ENCODE measurements at regions not wholly inside any gene's neighbourhood (a gene's known extent, or its start where the extent isn't known, plus 50 kb on each side); places are given as distances from the start of the nearest gene placed in this dataset.
"Not testable (repeated sequence)": the region's sequence is repeated elsewhere in the genome, so short reads cannot be mapped to it uniquely, and the experiment has no call there.

DNA sequence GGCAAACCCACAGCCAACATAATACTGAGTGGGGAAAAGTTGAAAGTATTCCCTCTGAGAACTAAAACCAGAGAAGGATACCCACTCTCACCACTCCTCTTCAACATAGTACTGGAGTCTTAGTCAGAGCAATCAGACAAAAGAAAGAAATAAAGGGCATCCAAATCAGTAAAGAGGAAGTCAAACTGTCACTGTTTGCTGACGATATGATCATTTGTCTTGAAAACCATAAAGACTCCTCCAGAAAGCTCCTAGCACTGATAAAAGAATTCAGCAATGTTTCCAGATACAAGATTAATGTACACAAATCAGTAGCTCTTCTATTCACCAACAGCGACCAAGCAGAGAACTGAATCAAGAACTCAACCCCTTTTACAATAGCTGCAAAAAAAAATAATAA lies 64.0 kb upstream of the SSTR4 start:
- not testable (repeated sequence) for H3K18ac ChIP-seq (ENCODE audit: low read length); H3K27ac ChIP-seq (ENCODE audit: low read depth, low read length); H3K9ac ChIP-seq (ENCODE audit: low read length); H2BK15ac ChIP-seq (replicated peaks; ENCODE audit: low read depth); H3K79me1 ChIP-seq (ENCODE audit: low read length); H4K8ac ChIP-seq (ENCODE audit: low read depth, low read length); H3K4ac ChIP-seq (ENCODE audit: low read depth, low read length); H3K56ac ChIP-seq (ENCODE audit: low read length); H2AK5ac ChIP-seq (ENCODE audit: low read length); H2BK120ac ChIP-seq (ENCODE audit: low read depth, low read length); H3K4me2 ChIP-seq (ENCODE audit: low read length); H3K23ac ChIP-seq (ENCODE audit: low read length); H3K79me2 ChIP-seq (ENCODE audit: control insufficient read depth, insufficient read depth, low read length); H3K27me3 ChIP-seq (ENCODE audit: insufficient read depth, low read length, poor library complexity); H3K36me3 ChIP-seq (ENCODE audit: control insufficient read depth, insufficient read depth, low read length); H3K4me3 ChIP-seq (ENCODE audit: low read length); H2BK5ac ChIP-seq (ENCODE audit: low read length); H3K4me1 ChIP-seq (ENCODE audit: control insufficient read depth, low read depth, low read length); DNase-seq; H4K5ac ChIP-seq (ENCODE audit: low read length)
- WGBS (ENCODE audit: extremely low coverage, insufficient coverage, low lambda C conversion rate): no CpG with 5 or more reads among the region's 2 CpGs

DNA sequence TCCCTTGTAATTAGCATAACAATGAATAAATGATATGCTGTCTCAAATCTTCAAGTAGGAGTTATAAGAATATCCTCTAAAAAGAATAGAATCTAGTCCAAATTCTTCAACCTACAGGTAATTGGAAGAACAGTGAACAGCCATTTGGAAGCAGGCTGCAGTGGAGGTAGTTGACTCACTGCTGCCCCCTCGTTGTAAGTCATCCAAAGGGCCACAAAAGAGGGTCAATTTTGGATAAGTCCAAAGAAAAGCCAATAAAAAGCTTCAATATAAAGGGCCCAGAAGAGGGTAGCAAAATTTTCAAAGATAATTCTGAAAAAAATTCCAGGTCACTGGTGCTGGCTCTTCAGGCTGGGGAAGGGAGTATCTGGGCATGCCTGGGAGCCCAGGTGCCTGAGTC lies 60.8 kb upstream of the SSTR4 start:
- H3K18ac ChIP-seq (ENCODE audit: low read length): no peak overlapping the region
- no peak overlapping the region for H3K4ac ChIP-seq (ENCODE audit: low read depth, low read length)
- DNase-seq: peak; percentile 55
- H2BK5ac ChIP-seq (ENCODE audit: low read length): no peak overlapping the region
- no peak overlapping the region for H4K5ac ChIP-seq (ENCODE audit: low read length)
- no peaks in the 10 kb centered on the region for H3K79me1 ChIP-seq (ENCODE audit: low read length)
- no CpG with 5 or more reads among the region's 1 CpG for WGBS (ENCODE audit: extremely low coverage, insufficient coverage, low lambda C conversion rate)
- H3K36me3 ChIP-seq (ENCODE audit: control insufficient read depth, insufficient read depth, low read length): no peaks in the 10 kb centered on the region
- no peak overlapping the region for H2BK15ac ChIP-seq (replicated peaks; ENCODE audit: low read depth)
- H3K27me3 ChIP-seq (ENCODE audit: insufficient read depth, low read length, poor library complexity): no peaks in the 10 kb centered on the region
- no peak overlapping the region for H3K27ac ChIP-seq (ENCODE audit: low read depth, low read length)
- no peak overlapping the region for H3K4me2 ChIP-seq (ENCODE audit: low read length)
- H3K56ac ChIP-seq (ENCODE audit: low read length): no peak overlapping the region
- no peak overlapping the region for H3K9ac ChIP-seq (ENCODE audit: low read length)
- H3K4me1 ChIP-seq (ENCODE audit: control insufficient read depth, low read depth, low read length): no peaks in the 10 kb centered on the region
- no peak overlapping the region for H3K4me3 ChIP-seq (ENCODE audit: low read length)
- H4K8ac ChIP-seq (ENCODE audit: low read depth, low read length): no peak overlapping the region
- H2BK120ac ChIP-seq (ENCODE audit: low read depth, low read length): no peak overlapping the region
- H3K23ac ChIP-seq (ENCODE audit: low read length): no peak overlapping the region
- no peak overlapping the region for H2AK5ac ChIP-seq (ENCODE audit: low read length)
- H3K79me2 ChIP-seq (ENCODE audit: control insufficient read depth, insufficient read depth, low read length): no peaks in the 10 kb centered on the region

DNA sequence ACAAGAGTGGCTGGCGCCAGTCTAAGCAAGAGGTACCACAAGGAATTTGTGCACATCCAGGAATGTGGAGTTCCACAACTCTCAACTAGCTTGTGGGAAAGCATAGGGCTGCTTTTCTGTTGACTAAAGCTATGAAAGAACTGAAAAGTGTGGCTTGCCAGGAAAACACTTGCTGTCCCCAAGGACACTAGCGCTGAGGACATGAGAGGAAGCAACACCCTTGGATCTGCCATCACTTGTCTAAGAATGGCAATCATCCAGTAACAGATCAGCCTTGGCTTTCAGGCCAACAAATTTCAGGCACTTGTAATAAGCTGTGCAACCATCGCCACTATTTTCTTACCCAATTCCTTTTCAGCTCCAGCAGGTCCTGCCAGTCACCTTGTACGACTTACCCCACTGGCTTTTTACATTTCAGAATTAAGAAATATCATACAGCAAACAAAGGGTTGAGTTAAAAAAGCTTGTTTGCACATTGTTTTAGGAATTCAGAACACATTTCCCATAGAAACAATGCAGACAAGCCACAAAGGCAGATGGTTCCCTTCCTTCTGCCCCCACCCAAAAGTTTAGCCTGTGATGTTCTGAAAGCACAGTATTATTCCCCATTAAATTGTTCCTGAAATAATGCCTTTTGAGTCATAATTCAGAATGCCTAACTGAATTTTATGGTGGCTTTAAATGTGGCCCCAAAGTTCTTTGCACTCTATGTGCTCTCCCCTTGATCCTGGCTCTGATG lies 57.9 kb upstream of the SSTR4 start:
- Histone ChIP-seq H3K79me1 (ENCODE audit: low read length) (no peaks in the 10 kb centered on the region), H3K4ac (ENCODE audit: low read depth, low read length) (no peak overlapping the region), H2AK5ac (ENCODE audit: low read length) (no peak overlapping the region), H3K4me2 (ENCODE audit: low read length) (no peak overlapping the region), H3K4me1 (ENCODE audit: control insufficient read depth, low read depth, low read length) (no peaks in the 10 kb centered on the region), H3K18ac (ENCODE audit: low read length) (no peak overlapping the region), H3K9ac (ENCODE audit: low read length) (no peak overlapping the region), H3K36me3 (ENCODE audit: control insufficient read depth, insufficient read depth, low read length) (no peaks in the 10 kb centered on the region), H3K79me2 (ENCODE audit: control insufficient read depth, insufficient read depth, low read length) (no peaks in the 10 kb centered on the region), H2BK120ac (ENCODE audit: low read depth, low read length) (no peak overlapping the region), H3K4me3 (ENCODE audit: low read length) (no peak overlapping the region), H3K27me3 (ENCODE audit: insufficient read depth, low read length, poor library complexity) (no peaks in the 10 kb centered on the region), H2BK15ac (replicated peaks; ENCODE audit: low read depth) (no peak overlapping the region), H3K56ac (ENCODE audit: low read length) (no peak overlapping the region), H3K27ac (ENCODE audit: low read depth, low read length) (no peak overlapping the region), H4K5ac (ENCODE audit: low read length) (no peak overlapping the region), H3K23ac (ENCODE audit: low read length) (no peak overlapping the region), H2BK5ac (ENCODE audit: low read length) (no peak overlapping the region), H4K8ac (ENCODE audit: low read depth, low read length) (no peak overlapping the region)
- no peak for DNase-seq
- WGBS (ENCODE audit: extremely low coverage, insufficient coverage, low lambda C conversion rate): no CpG with 5 or more reads among the region's 4 CpGs

DNA sequence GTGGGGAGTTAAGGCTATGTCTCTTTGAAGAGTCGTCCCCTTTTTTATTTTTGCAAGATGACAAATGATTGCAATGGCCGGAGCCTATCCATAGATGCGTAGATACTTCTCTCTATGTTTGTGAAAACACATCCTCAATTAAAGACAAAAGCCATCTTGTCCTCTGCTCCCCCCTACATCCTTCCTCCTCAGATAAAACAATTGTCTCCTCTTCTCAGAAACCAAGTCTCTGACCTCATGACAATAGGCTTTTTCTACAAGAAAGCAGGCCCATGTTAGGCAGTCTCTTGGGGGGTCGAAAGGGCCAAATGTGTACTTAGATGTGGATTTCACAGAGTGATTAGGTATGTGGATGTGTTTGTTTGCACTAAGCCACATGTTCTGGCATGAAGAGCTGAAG lies 51.1 kb upstream of the SSTR4 start:
- Histone ChIP-seq H2BK5ac (ENCODE audit: low read length) (no peak overlapping the region), H3K4ac (ENCODE audit: low read depth, low read length) (no peak overlapping the region), H3K79me2 (ENCODE audit: control insufficient read depth, insufficient read depth, low read length) (no peaks in the 10 kb centered on the region), H3K56ac (ENCODE audit: low read length) (no peak overlapping the region), H3K4me3 (ENCODE audit: low read length) (no peak overlapping the region), H3K27me3 (ENCODE audit: insufficient read depth, low read length, poor library complexity) (no peaks in the 10 kb centered on the region), H3K27ac (ENCODE audit: low read depth, low read length) (no peak overlapping the region), H3K23ac (ENCODE audit: low read length) (no peak overlapping the region), H2BK15ac (replicated peaks; ENCODE audit: low read depth) (no peak overlapping the region), H3K4me2 (ENCODE audit: low read length) (no peak overlapping the region), H4K5ac (ENCODE audit: low read length) (no peak overlapping the region), H3K18ac (ENCODE audit: low read length) (no peak overlapping the region), H2BK120ac (ENCODE audit: low read depth, low read length) (no peak overlapping the region), H3K4me1 (ENCODE audit: control insufficient read depth, low read depth, low read length) (no peaks in the 10 kb centered on the region), H3K79me1 (ENCODE audit: low read length) (no peaks in the 10 kb centered on the region), H2AK5ac (ENCODE audit: low read length) (no peak overlapping the region), H4K8ac (ENCODE audit: low read depth, low read length) (no peak overlapping the region), H3K36me3 (ENCODE audit: control insufficient read depth, insufficient read depth, low read length) (no peaks in the 10 kb centered on the region), H3K9ac (ENCODE audit: low read length) (no peak overlapping the region)
- no peak for DNase-seq
- no CpG with 5 or more reads among the region's 4 CpGs for whole genome bisulfite sequencing (ENCODE audit: extremely low coverage, insufficient coverage, low lambda C conversion rate)

DNA sequence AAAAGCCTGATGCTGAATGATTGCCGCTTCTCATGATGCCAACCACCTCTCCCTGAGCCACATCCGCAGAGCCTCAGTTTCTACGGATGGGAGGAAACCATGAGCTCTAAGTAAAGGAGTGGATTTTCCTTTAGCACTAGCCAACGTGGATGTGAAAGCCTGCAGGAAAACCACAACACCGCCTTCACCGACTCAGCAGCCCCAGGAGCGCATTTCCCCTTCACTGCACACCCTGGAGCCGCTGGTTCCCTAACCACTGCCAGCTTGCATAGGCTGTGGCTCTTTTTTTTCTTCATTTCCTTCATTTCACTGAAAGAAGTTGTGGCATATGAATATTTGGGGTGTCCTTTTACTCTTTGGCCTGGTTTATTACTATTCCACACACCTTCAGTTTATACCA lies 50.5 kb upstream of the SSTR4 start:
- H3K79me1 ChIP-seq (ENCODE audit: low read length): no peaks in the 10 kb centered on the region
- H3K36me3 ChIP-seq (ENCODE audit: control insufficient read depth, insufficient read depth, low read length): no peaks in the 10 kb centered on the region
- H2BK5ac ChIP-seq (ENCODE audit: low read length): no peak overlapping the region
- H3K4ac ChIP-seq (ENCODE audit: low read depth, low read length): no peak overlapping the region
- H3K4me2 ChIP-seq (ENCODE audit: low read length): no peak overlapping the region
- no peak overlapping the region for H4K5ac ChIP-seq (ENCODE audit: low read length)
- H3K56ac ChIP-seq (ENCODE audit: low read length): no peak overlapping the region
- no peak overlapping the region for H2AK5ac ChIP-seq (ENCODE audit: low read length)
- H3K79me2 ChIP-seq (ENCODE audit: control insufficient read depth, insufficient read depth, low read length): no peaks in the 10 kb centered on the region
- no peak for DNase-seq
- H3K4me3 ChIP-seq (ENCODE audit: low read length): no peak overlapping the region
- no peaks in the 10 kb centered on the region for H3K4me1 ChIP-seq (ENCODE audit: control insufficient read depth, low read depth, low read length)
- no peak overlapping the region for H3K23ac ChIP-seq (ENCODE audit: low read length)
- no peak overlapping the region for H2BK15ac ChIP-seq (replicated peaks; ENCODE audit: low read depth)
- H2BK120ac ChIP-seq (ENCODE audit: low read depth, low read length): no peak overlapping the region
- H3K27ac ChIP-seq (ENCODE audit: low read depth, low read length): no peak overlapping the region
- no peaks in the 10 kb centered on the region for H3K27me3 ChIP-seq (ENCODE audit: insufficient read depth, low read length, poor library complexity)
- no CpG with 5 or more reads among the region's 8 CpGs for WGBS (ENCODE audit: extremely low coverage, insufficient coverage, low lambda C conversion rate)
- H4K8ac ChIP-seq (ENCODE audit: low read depth, low read length): no peak overlapping the region
- H3K18ac ChIP-seq (ENCODE audit: low read length): no peak overlapping the region
- no peak overlapping the region for H3K9ac ChIP-seq (ENCODE audit: low read length)

DNA sequence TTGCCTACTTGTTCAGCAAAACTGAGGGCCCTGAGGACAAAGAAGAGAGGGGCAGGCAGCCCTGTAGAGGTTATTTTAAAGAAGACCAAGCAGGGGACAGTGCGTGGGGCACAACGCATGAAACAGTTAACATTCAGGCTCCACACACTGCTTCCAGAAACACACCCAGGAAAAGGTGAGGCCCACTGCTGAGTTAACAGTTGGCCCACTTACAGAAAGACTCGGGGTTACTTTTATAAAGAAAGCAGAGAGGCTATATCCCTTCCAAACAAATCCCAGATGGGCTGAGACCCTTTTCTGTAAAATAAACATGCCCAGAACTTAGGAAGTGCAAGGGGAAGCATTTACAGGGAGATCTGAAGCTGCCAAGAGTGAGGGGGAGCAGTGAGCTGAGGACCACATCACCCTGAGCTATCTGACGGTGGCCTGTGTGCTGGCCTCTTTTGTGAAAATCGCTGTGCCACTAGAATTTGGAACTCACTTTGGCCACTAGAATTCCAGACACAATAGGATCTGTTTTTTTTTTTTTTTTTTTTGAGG lies 49.8 kb upstream of the SSTR4 start:
- Histone ChIP-seq H3K23ac (ENCODE audit: low read length) (no peak overlapping the region), H3K4me2 (ENCODE audit: low read length) (no peak overlapping the region), H2BK5ac (ENCODE audit: low read length) (no peak overlapping the region), H3K4ac (ENCODE audit: low read depth, low read length) (no peak overlapping the region), H3K4me1 (ENCODE audit: control insufficient read depth, low read depth, low read length) (no peaks in the 10 kb centered on the region), H4K5ac (ENCODE audit: low read length) (no peak overlapping the region), H3K4me3 (ENCODE audit: low read length) (no peak overlapping the region), H3K36me3 (ENCODE audit: control insufficient read depth, insufficient read depth, low read length) (no peaks in the 10 kb centered on the region), H2AK5ac (ENCODE audit: low read length) (no peak overlapping the region), H3K9ac (ENCODE audit: low read length) (no peak overlapping the region), H3K18ac (ENCODE audit: low read length) (no peak overlapping the region), H3K27me3 (ENCODE audit: insufficient read depth, low read length, poor library complexity) (no peaks in the 10 kb centered on the region), H2BK15ac (replicated peaks; ENCODE audit: low read depth) (no peak overlapping the region), H3K56ac (ENCODE audit: low read length) (no peak overlapping the region), H4K8ac (ENCODE audit: low read depth, low read length) (no peak overlapping the region), H3K79me1 (ENCODE audit: low read length) (no peaks in the 10 kb centered on the region), H3K27ac (ENCODE audit: low read depth, low read length) (no peak overlapping the region), H2BK120ac (ENCODE audit: low read depth, low read length) (no peak overlapping the region), H3K79me2 (ENCODE audit: control insufficient read depth, insufficient read depth, low read length) (no peaks in the 10 kb centered on the region)
- DNase-seq: no peak
- WGBS (ENCODE audit: extremely low coverage, insufficient coverage, low lambda C conversion rate): no CpG with 5 or more reads among the region's 5 CpGs

All from mesendoderm (in vitro differentiated cells).